Raji (cell line): ENCODE measurements at regions not wholly inside any gene's neighbourhood (a gene's known extent, or its start where the extent isn't known, plus 50 kb on each side); places are given as distances from the start of the nearest gene placed in this dataset.

Experiments
- POLR2A ChIP-seq: IDR thresholded peaks from 2 replicates; pipeline ENCODE4 v1.6.1; 2011; ENCODE audit warnings: low read depth, low read length, control low read depth; ENCODE audit not compliant: insufficient read depth

DNA sequence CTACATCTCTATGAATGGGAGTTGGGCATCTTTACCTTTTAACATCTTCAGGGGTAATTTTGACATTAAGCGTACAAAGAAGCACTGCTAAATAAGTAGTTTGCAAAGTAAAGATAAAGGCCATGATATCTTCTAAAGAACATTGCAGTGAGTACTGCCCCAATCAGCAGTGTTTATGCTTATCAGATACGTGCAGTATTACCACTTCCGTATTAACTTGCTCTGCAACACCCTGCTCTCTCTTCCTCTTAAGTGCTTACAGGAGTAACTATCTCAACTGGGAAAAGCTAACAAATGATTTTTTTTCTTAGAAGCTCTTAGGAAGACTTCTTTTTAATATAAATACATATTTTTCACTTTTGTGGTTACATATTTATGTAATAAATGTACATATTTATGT lies 793.7 kb upstream of the SLC10A2 start:
- TF ChIP-seq POLR2A = no peak

DNA sequence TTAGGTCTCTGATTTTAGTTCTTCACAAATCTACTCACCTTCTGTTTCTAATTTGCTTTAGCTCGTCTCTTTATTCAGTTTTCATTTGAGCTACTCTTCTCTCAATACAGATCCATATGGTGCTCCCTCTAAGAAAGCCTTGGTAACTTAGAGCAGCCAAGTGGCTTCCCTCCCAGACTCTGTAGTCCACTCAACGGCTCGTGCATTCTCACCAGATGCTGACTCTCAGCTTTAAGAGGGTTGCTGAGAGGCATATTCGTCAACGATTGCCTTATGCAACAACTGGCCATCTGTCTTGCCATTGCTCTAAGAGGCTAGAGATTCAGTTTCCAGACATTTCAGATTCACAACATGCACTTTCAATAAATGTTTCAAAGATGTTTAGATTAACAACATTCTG lies 785.8 kb upstream of the SLC10A2 start:
- TF ChIP-seq POLR2A = no peak

DNA sequence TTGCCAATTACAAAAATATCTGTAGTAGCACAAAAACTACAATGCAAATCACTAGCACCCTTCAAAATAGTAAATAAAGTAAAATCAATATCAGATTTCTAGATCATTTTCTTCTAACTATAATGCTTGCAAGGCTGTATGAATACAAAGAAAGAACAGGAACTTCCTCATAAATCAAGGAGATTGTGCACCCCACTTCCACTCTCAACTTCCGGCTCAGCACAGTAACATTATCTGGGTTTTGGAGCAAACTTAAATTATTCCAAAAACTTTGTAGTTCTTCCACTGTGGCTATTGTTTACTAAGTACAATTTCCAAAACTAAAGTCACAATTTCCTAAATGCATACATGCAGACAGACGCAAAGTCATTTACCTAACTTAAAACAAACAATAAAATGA lies 778.3 kb upstream of the SLC10A2 start:
- TF ChIP-seq POLR2A = no peak

DNA sequence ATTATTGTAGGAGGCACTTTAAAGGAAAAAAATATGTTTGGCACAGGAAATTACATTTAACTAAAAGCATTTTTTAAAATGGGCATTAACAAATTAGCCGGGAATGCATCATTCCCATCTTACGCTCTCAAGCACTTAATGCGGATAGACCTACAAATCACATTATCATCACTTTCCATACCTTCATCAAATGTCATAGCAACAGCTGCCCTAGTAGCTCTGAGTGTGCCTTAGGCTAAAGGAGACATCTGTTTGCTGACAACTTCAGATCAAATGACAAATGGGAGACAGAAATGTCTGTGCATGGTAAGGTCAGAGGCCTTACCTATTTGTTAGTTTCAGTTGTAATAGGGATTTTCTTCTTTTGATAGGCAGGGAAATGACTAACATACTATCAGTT lies 773.2 kb upstream of the SLC10A2 start:
- no peak for TF ChIP-seq POLR2A

DNA sequence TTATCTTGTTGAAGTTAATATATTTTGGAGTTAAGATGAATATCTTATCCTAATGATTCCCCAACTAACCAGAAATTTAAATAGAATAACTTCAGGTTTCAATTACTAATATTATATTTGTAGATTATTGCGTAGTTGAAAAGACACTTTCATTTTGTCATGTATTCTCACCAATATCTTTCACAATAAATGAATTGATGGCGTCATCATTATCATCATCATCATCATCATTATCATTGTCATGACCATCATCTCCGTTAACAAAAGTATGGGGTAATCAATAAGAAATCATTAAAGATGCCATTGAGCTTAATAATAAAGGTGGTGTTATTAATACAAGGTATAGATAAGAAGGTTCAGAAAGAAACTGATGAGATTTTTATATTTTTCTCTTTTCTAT lies 768.8 kb upstream of the SLC10A2 start:
- no peak for TF ChIP-seq POLR2A

DNA sequence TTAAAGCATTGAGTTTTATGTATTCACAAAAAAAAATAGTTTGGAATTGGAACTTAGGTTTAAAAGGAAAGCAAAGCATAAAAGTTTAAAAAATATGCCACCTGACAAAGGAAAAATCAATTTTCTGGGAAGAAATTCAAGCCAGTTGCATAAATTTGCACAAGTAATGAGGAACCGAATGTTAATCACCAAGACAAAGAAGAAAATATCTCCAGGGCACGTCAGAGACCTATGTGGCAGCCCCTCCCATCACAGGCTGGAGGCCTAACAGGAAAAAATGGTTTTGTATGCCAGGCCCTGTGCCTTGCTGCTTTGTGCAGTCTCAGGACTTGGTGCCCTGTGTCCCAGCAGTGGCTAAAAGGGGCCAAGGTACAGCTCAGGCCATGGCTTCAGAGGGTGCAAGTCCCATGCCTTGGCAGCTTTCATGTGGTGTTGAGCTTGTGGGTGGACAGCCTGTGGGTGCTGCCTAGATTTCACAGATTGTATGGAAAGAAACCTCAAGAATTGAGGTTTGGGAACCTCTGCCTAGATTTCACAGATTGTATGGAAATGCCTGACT lies 767.2 kb upstream of the SLC10A2 start:
- TF ChIP-seq POLR2A = no peak

DNA sequence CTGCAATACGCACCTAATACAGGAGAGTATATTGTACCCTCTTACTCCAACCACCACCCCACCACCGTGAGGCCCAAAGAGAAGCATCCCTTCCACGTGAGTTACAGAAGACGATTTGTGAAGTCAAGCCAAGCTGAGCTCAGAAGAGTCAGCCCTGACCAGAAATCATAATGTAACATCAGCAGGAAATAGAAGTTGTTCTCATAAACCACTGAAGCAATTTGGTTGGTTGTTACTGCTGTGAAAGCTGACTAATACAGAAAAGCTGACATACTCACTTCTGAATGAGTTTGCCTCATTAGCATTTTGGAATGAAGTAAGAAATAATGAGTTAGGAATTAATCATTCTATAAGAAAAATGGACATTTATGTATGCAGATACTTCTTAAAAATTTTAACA lies 749.4 kb upstream of the SLC10A2 start:
- TF ChIP-seq POLR2A = no peak

DNA sequence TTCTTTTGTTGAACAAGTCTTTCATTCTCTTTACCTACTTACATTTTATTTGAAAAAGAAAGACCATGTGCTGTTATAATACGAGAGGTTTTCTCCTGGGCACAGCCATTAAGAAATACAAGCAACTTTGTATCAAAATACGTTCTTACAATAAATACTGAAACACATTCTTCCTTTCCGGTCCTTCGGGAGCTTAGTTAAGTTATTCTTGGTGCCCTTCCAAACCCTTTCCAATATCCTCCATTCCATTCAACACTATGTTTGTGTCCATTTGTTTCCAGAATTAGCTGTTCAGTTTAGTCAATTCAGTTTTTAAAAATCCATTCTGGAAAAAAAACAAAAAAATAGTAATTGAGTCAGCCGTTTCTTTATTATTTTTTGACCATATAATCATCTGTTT lies 746.8 kb upstream of the SLC10A2 start:
- no peak for TF ChIP-seq POLR2A

DNA sequence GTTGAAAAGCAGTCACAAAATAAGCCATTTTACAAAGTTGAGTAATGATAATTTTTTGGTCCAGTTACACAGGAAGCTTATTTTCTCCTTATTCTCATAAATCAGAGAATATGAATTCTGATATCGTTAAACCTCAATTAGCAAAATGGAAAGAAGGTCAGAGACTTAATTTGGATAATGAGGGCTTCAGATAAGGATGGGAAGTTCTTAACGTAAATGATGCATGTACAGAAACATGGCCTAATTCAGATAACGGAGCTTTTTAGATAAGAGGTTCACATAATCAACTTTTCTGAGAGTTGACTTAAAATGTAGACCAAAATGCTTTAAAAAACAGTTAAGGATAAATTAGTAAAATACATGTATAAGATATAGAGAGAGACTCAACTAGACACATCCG lies 746.3 kb upstream of the SLC10A2 start:
- no peak for TF ChIP-seq POLR2A

DNA sequence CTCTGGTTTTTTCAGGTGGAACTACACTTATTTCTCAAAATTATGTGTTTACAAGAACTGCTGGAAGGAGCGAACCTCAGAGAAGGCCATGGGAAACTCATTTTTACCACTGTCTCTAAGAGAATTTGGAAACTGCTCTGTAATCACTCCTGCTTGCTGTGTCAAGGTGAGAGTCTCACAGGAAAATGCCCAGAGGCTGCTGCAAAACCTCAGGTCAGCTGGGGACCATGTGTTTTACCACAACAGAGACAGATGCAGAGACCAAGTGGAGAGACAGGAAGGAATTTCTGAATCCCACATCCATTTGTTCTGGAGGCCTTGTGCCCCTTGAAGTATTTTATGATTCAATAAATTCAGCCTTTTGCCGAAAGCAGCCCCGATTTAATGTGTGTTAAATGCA lies 743.8 kb upstream of the SLC10A2 start:
- TF ChIP-seq POLR2A = no peak

DNA sequence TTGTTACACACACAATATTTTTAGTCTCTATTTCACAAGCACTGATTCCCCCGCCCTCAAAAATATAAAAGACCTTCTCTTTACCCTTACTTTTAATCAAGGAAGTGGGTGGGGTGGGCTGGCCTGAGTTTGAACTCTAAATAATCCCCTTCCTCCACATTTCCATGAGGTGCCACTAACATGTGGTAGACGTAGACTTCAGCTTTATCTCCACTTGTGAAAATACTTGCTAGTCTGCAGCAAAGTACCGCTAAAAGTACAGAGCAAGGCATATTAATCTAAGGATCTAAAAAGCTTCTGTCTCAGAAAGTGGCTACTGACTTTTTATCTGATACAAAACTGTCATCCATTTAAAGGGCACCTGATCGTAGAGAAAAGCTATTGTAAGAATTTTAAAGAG lies 739.6 kb upstream of the SLC10A2 start:
- no peak for TF ChIP-seq POLR2A

DNA sequence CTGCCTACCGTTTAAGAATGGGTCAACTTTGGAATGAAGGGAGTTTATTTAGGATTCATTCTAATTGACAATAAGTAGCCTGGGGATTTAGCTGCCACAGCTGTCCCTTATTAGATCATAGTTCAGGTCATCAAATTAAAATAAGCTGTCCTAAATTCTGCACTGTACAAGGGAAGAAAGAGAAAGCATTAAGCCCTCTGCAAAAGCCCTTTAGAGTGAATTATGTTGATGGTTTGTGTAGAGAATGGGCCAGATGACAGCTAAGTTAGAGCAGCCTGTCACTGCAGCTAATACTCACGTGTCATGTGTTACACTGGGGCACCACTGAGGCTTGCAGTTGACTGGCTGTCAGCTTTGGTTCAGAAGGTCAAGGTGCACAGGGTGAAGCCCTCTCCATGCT lies 737.1 kb upstream of the SLC10A2 start:
- no peak for TF ChIP-seq POLR2A

DNA sequence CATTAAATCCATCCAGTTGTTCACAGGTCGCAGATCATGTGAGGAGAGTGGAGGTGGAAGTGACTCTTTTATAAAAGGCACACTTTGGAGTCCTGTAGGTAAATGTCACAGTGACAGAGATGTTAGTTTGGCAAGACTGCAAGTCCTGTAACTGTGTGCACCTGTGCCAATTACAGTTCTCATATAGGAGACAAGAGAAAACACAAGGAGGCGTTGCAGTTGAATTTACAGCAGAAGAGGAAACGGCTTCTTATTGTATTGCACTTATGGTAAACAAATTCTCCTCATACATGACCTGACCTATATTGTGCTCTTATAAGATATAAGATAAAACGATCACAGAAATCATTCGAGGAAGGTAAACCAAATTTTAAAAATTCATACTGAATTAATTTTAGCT lies 732.8 kb upstream of the SLC10A2 start:
- no peak for TF ChIP-seq POLR2A

DNA sequence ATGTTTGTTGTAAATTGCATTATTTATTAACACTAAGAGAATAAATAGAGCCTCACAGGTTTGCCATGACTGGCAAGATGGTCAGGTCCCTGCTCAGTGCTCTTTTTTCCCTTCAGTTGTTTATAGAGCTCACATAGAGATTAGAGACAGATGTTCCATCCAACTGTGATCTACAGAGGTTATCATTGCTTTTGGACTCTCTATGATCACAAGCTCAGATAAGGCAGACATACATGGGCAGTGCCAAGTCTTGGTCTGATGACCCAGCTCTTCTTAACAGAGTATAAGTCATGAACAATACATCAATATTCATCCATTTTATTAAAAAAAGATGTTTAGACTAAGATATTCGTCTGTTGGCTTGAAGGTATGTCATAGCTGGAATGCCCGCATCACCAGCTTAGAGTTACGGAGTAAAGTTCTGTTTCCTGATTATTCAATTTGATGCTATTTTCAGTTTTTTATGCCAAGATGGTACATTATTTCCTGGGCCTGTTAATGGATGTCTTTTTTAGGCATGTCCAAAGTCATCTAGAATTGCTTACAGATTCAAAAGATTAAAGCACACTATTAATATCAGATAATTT lies 729.8 kb upstream of the SLC10A2 start:
- no peak for TF ChIP-seq POLR2A

DNA sequence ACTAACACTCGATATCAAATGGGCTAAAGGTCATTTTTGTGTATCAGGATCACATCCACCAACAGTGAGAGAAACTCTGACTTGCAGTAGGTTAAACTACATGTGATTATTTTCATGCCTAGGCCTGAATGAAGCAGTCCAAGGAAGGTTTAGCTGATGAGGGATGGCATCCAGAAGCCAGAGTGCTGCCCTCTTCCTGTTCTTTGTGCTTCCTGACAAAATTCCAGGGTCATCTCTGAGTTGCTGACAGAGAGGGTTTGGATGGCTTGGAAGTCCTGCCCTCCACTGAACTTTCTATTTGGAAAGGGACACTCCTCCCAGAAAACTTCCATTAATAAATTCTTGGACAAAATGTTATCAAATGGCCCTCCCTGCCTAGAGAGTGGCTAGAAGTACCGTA lies 728.3 kb upstream of the SLC10A2 start:
- no peak for TF ChIP-seq POLR2A

DNA sequence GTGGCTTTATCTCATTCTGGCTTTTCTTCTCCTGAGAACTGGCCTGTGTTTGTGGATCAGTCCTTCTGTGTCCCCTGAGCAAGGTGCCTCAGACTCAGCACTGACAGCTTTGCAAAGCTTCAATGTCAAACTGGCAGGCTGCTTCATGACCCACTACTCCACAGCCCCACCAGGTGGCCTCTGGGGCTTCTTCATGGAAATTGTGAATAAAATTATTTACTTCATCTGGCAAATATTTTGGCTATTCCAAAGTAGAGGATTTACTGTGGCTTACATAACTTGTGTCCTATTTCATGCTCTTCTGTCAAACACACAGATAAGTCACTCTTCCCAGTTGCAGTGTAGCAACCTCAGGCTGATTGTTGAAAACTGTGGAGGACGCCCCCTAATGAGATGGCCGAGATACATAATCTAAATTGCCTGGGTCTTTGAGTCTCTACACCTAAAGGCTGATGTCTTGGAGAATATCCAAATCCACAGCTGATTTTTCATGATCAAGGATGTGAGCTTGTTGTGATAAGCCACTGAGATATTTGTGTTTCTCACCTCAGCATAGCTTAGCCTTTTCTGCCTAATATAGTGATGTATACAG lies 721.9 kb upstream of the SLC10A2 start:
- TF ChIP-seq POLR2A = no peak

DNA sequence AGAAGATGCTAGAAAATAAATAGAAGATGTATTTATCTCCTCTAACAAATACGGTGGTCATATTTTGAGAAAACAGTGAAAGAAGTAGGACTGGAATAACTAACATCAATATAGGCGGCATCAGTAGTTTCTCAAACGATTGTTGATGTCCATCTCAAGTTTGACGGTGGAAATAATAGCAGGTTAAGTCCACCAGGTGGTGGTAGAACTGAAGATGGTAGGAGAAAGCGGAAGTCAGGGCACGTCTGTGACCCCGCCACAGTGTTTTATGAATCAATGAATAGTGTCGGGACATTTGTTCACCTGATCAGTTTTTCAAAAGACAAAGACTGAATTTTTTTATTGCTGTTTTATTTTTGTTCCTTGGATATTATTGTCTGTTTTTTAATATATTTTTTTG lies 706.4 kb upstream of the SLC10A2 start:
- no peak for TF ChIP-seq POLR2A
